ENCODE measurements at regions not wholly inside any gene's neighbourhood (a gene's known extent, or its start where the extent isn't known, plus 50 kb on each side); places are given as distances from the start of the nearest gene placed in this dataset.

GRCh38 chr7:40921589-40922315 lies 781.1 kb downstream of the INHBA start:
- Histone ChIP-seq H3K9me3 (ENCODE audit: control insufficient read depth in 4 of 4, low read length in 3 of 4) (peaks cover 0 to 2% (median 0%) of the 10 kb centered on the region in 4 donors), H3K27ac (ENCODE audit: low read depth in 1 of 2, low read length in 2 of 2) (no peak overlapping the region), H3K4me3 (ENCODE audit: low read depth in 1 of 3, low read length in 3 of 3) (no peak overlapping the region), H3K4me1 (ENCODE audit: control insufficient read depth in 4 of 4, insufficient read depth in 4 of 4, low read length in 3 of 4) (no peaks in the 10 kb centered on the region), H3K27me3 (ENCODE audit: control insufficient read depth in 4 of 4, insufficient read depth in 4 of 4, low read length in 3 of 4) (no peaks in the 10 kb centered on the region), H3K36me3 (ENCODE audit: control insufficient read depth in 4 of 4, insufficient read depth in 3 of 4, low read depth in 1 of 4, low read length in 3 of 4) (no peaks in the 10 kb centered on the region), H3K9ac (ENCODE audit: low read depth in 1 of 2, low read length in 2 of 2) (no peak overlapping the region)
- no peak for DNase-seq (ENCODE audit: low spot score)
- no peak for TF ChIP-seq FOXA1 (IDR thresholded peaks at IDR 0.05)
- no peak for TF ChIP-seq SP1 (IDR thresholded peaks at IDR 0.05)
- no peak for TF ChIP-seq EGR1 (IDR thresholded peaks at IDR 0.05; ENCODE audit: low read depth in 2 of 2)
- no peak for TF ChIP-seq JUND (IDR thresholded peaks at IDR 0.05)
- no peak for TF ChIP-seq NR2F2 (IDR thresholded peaks at IDR 0.05)
- no peak for TF ChIP-seq FOXA2 (IDR thresholded peaks at IDR 0.05)
- TF ChIP-seq HNF4A (conservative IDR thresholded peaks at IDR 0.05) = no peak
- 81% methylated on average over 7 of the region's 7 CpGs for WGBS

GRCh38 chr7:40918701-40919271 lies 784.0 kb downstream of the SUGCT start:
- Histone ChIP-seq H3K27me3 (ENCODE audit: control insufficient read depth in 4 of 4, insufficient read depth in 4 of 4, low read length in 3 of 4) (no peaks in the 10 kb centered on the region), H3K36me3 (ENCODE audit: control insufficient read depth in 4 of 4, insufficient read depth in 3 of 4, low read depth in 1 of 4, low read length in 3 of 4) (no peaks in the 10 kb centered on the region), H3K4me1 (ENCODE audit: control insufficient read depth in 4 of 4, insufficient read depth in 4 of 4, low read length in 3 of 4) (no peaks in the 10 kb centered on the region), H3K9me3 (ENCODE audit: control insufficient read depth in 4 of 4, low read length in 3 of 4) (peaks cover 0 to under 1% (median 0%) of the 10 kb centered on the region in 4 donors), H3K27ac (ENCODE audit: low read depth in 1 of 2, low read length in 2 of 2) (no peak overlapping the region), H3K4me3 (ENCODE audit: low read depth in 1 of 3, low read length in 3 of 3) (no peak overlapping the region), H3K9ac (ENCODE audit: low read depth in 1 of 2, low read length in 2 of 2) (no peak overlapping the region)
- no peak for DNase-seq (ENCODE audit: low spot score)
- 95% methylated on average over 2 of the region's 2 CpGs for WGBS
- no peak for TF ChIP-seq JUND (IDR thresholded peaks at IDR 0.05)
- TF ChIP-seq TAF1 (conservative IDR thresholded peaks at IDR 0.05) = no peak
- no peak for TF ChIP-seq CTCF (IDR thresholded peaks at IDR 0.05; ENCODE audit: low read depth, low read length, missing input control)
- TF ChIP-seq FOXA1 (IDR thresholded peaks at IDR 0.05) = no peak
- no peak for TF ChIP-seq EGR1 (IDR thresholded peaks at IDR 0.05; ENCODE audit: low read depth in 2 of 2)
- TF ChIP-seq GABPA (IDR thresholded peaks at IDR 0.05 in 1 of 2, conservative IDR thresholded peaks at IDR 0.05 in 1 of 2) = no peak
- no peak for TF ChIP-seq YY1 (IDR thresholded peaks at IDR 0.05)
- no peak for TF ChIP-seq REST (IDR thresholded peaks at IDR 0.05)
- no peak for TF ChIP-seq SP1 (IDR thresholded peaks at IDR 0.05)
- no peak for TF ChIP-seq RAD21 (IDR thresholded peaks at IDR 0.05)
- no peak for TF ChIP-seq ATF3 (IDR thresholded peaks at IDR 0.05)
- no peak for TF ChIP-seq RXRA (IDR thresholded peaks at IDR 0.05)
- TF ChIP-seq MAX (IDR thresholded peaks at IDR 0.05) = no peak
- no peak for TF ChIP-seq ZBTB33 (IDR thresholded peaks at IDR 0.05)
- no peak for TF ChIP-seq HNF4A (conservative IDR thresholded peaks at IDR 0.05)
- no peak for TF ChIP-seq FOXA2 (IDR thresholded peaks at IDR 0.05)
- TF ChIP-seq NR2F2 (IDR thresholded peaks at IDR 0.05) = no peak
- TF ChIP-seq HNF4G (IDR thresholded peaks at IDR 0.05) = no peak

All from liver (tissue), 8 donors.